Stimulated activated memory B cell treated with anti-CD40 and anti-IgM and Interleukin-4, amounts not matched to agents 10 μg/mL and 1 μg/mL and 100 μg/mL, for 72 hours (primary cell): ENCODE measurements at regions not wholly inside any gene's neighbourhood (a gene's known extent, or its start where the extent isn't known, plus 50 kb on each side); places are given as distances from the start of the nearest gene placed in this dataset.
"Not testable (repeated sequence)": the region's sequence is repeated elsewhere in the genome, so short reads cannot be mapped to it uniquely, and the experiment has no call there.

ENCODE experiments used
- ATAC-seq: fragments of 150-1000 bp; cut with Tn5 transposase; 2 replicates; pipeline ENCODE4 v1.10.0; 2021
- H3K27ac Mint-ChIP-seq: one replicate; pipeline ENCODE4 v1.8.0; 2022; ENCODE audit warnings: mild to moderate bottlenecking, mixed read lengths
- H3K27me3 Mint-ChIP-seq: one replicate; pipeline ENCODE4 v1.8.0; 2022; ENCODE audit warnings: mixed read lengths
- H3K36me3 Mint-ChIP-seq: one replicate; pipeline ENCODE4 v1.8.0; 2022; ENCODE audit warnings: mixed read lengths
- H3K4me1 Mint-ChIP-seq: one replicate; pipeline ENCODE4 v1.8.0; 2022; ENCODE audit warnings: mixed read lengths
- H3K4me3 Mint-ChIP-seq: one replicate; pipeline ENCODE4 v1.8.0; 2022; ENCODE audit warnings: mild to moderate bottlenecking, moderate library complexity, mixed read lengths
- H3K9me3 Mint-ChIP-seq: one replicate; pipeline ENCODE4 v1.8.0; 2022; ENCODE audit warnings: mixed read lengths

- ATAC-seq: peak; percentile 43
- Mint-ChIP-seq H3K36me3 (no peaks in the 10 kb centered on the region), H3K9me3 (peaks cover 3% of the 10 kb centered on the region), H3K4me3 (no peak overlapping the region), H3K4me1 (no peaks in the 10 kb centered on the region), H3K27ac (no peak overlapping the region), H3K27me3 (peaks cover 9% of the 10 kb centered on the region)
These were observed 168.5 kb upstream of the FER start for GRCh38 chr5:108579236-108579635.

- Mint-ChIP-seq H3K4me1 (no peaks in the 10 kb centered on the region), H3K27ac (no peak overlapping the region), H3K9me3 (peaks cover 5% of the 10 kb centered on the region), H3K27me3 (peaks cover 9% of the 10 kb centered on the region), H3K36me3 (no peaks in the 10 kb centered on the region), H3K4me3 (no peak overlapping the region)
- ATAC-seq: no peak
These were observed 168.9 kb upstream of the FER start for GRCh38 chr5:108578791-108579190.

GRCh38 chr5:108567429-108567828, 180.3 kb upstream of the FER start:
- H3K27ac Mint-ChIP-seq: no peak overlapping the region
- no peak for ATAC-seq
- no peaks in the 10 kb centered on the region for H3K4me1 Mint-ChIP-seq
- H3K36me3 Mint-ChIP-seq: no peaks in the 10 kb centered on the region
- H3K27me3 Mint-ChIP-seq: peaks cover 3% of the 10 kb centered on the region
- no peaks in the 10 kb centered on the region for H3K9me3 Mint-ChIP-seq
- H3K4me3 Mint-ChIP-seq: no peak overlapping the region

- H3K27ac Mint-ChIP-seq: no peak overlapping the region
- no peaks in the 10 kb centered on the region for H3K36me3 Mint-ChIP-seq
- no peaks in the 10 kb centered on the region for H3K4me1 Mint-ChIP-seq
- no peaks in the 10 kb centered on the region for H3K27me3 Mint-ChIP-seq
- H3K9me3 Mint-ChIP-seq: no peaks in the 10 kb centered on the region
- no peak overlapping the region for H3K4me3 Mint-ChIP-seq
- no peak for ATAC-seq
These were observed 182.5 kb upstream of the FBXL17 start for GRCh38 chr5:108564441-108564840.

GRCh38 chr5:108562205-108562454, 180.2 kb upstream of the FBXL17 start:
- H3K27ac Mint-ChIP-seq: no peak overlapping the region
- no peaks in the 10 kb centered on the region for H3K36me3 Mint-ChIP-seq
- H3K4me1 Mint-ChIP-seq: no peaks in the 10 kb centered on the region
- no peak overlapping the region for H3K4me3 Mint-ChIP-seq
- H3K27me3 Mint-ChIP-seq: no peaks in the 10 kb centered on the region
- H3K9me3 Mint-ChIP-seq: no peaks in the 10 kb centered on the region
- no peak for ATAC-seq

- no peaks in the 10 kb centered on the region for H3K9me3 Mint-ChIP-seq
These were observed 179.7 kb upstream of the FBXL17 start for GRCh38 chr5:108561416-108562204.

GRCh38 chr5:108560581-108560980, 178.7 kb upstream of the FBXL17 start:
- no peak overlapping the region for H3K4me3 Mint-ChIP-seq
- no peaks in the 10 kb centered on the region for H3K4me1 Mint-ChIP-seq
- no peak for ATAC-seq

More at GRCh38 chr5:108561416-108562204, 179.7 kb upstream of the FBXL17 start:
- no peak overlapping the region for H3K27ac Mint-ChIP-seq
- H3K4me1 Mint-ChIP-seq: no peaks in the 10 kb centered on the region
- no peak for ATAC-seq
- H3K4me3 Mint-ChIP-seq: no peak overlapping the region
- no peaks in the 10 kb centered on the region for H3K36me3 Mint-ChIP-seq
- H3K27me3 Mint-ChIP-seq: no peaks in the 10 kb centered on the region

GRCh38 chr5:108560166-108560565, 178.3 kb upstream of the FBXL17 start:
- Mint-ChIP-seq H3K4me3 (no peak overlapping the region), H3K27ac (no peak overlapping the region), H3K36me3 (no peaks in the 10 kb centered on the region), H3K9me3 (no peaks in the 10 kb centered on the region), H3K27me3 (peaks cover under 1% of the 10 kb centered on the region), H3K4me1 (no peaks in the 10 kb centered on the region)
- no peak for ATAC-seq

More at GRCh38 chr5:108560581-108560980, 178.7 kb upstream of the FBXL17 start:
- no peaks in the 10 kb centered on the region for H3K27me3 Mint-ChIP-seq
- no peak overlapping the region for H3K27ac Mint-ChIP-seq
- H3K36me3 Mint-ChIP-seq: no peaks in the 10 kb centered on the region
- H3K9me3 Mint-ChIP-seq: no peaks in the 10 kb centered on the region

GRCh38 chr5:108558840-108559239, 176.9 kb upstream of the FBXL17 start:
- H3K27me3 Mint-ChIP-seq, H3K9me3 Mint-ChIP-seq, H3K4me1 Mint-ChIP-seq, H3K4me3 Mint-ChIP-seq, H3K27ac Mint-ChIP-seq, H3K36me3 Mint-ChIP-seq, ATAC-seq: not testable (repeated sequence)

- not testable (repeated sequence) for H3K27me3 Mint-ChIP-seq, ATAC-seq, H3K4me1 Mint-ChIP-seq, H3K36me3 Mint-ChIP-seq, H3K27ac Mint-ChIP-seq, H3K9me3 Mint-ChIP-seq, H3K4me3 Mint-ChIP-seq
These were observed 176.2 kb upstream of the FBXL17 start for GRCh38 chr5:108558142-108558541.

- Mint-ChIP-seq H3K4me3 (no peak overlapping the region), H3K4me1 (no peaks in the 10 kb centered on the region), H3K27ac (no peak overlapping the region), H3K36me3 (no peaks in the 10 kb centered on the region), H3K27me3 (peaks cover 6% of the 10 kb centered on the region), H3K9me3 (no peaks in the 10 kb centered on the region)
- ATAC-seq: no peak
These were observed 175.8 kb upstream of the FBXL17 start for GRCh38 chr5:108557686-108558085.

GRCh38 chr5:108556441-108557145, 174.7 kb upstream of the FBXL17 start:
- H3K27ac Mint-ChIP-seq: no peak overlapping the region
- peaks cover 6% of the 10 kb centered on the region for H3K27me3 Mint-ChIP-seq
- no peaks in the 10 kb centered on the region for H3K36me3 Mint-ChIP-seq
- H3K4me1 Mint-ChIP-seq: no peaks in the 10 kb centered on the region
- H3K4me3 Mint-ChIP-seq: no peak overlapping the region
- no peak for ATAC-seq
- H3K9me3 Mint-ChIP-seq: no peaks in the 10 kb centered on the region

GRCh38 chr5:108548684-108549596, 167.0 kb upstream of the FBXL17 start:
- Mint-ChIP-seq H3K36me3 (no peaks in the 10 kb centered on the region), H3K27me3 (no peaks in the 10 kb centered on the region), H3K4me3 (no peak overlapping the region), H3K4me1 (no peaks in the 10 kb centered on the region), H3K27ac (no peak overlapping the region), H3K9me3 (no peaks in the 10 kb centered on the region)
- ATAC-seq: no peak

GRCh38 chr5:108546939-108547338, 165.0 kb upstream of the FBXL17 start:
- H3K4me1 Mint-ChIP-seq: no peaks in the 10 kb centered on the region
- no peak overlapping the region for H3K4me3 Mint-ChIP-seq
- H3K27me3 Mint-ChIP-seq: no peaks in the 10 kb centered on the region
- no peaks in the 10 kb centered on the region for H3K9me3 Mint-ChIP-seq
- H3K27ac Mint-ChIP-seq: no peak overlapping the region
- no peaks in the 10 kb centered on the region for H3K36me3 Mint-ChIP-seq
- ATAC-seq: no peak

GRCh38 chr5:108545301-108545700, 163.4 kb upstream of the FBXL17 start:
- H3K9me3 Mint-ChIP-seq: no peaks in the 10 kb centered on the region
- no peaks in the 10 kb centered on the region for H3K27me3 Mint-ChIP-seq
- H3K4me3 Mint-ChIP-seq: no peak overlapping the region
- no peaks in the 10 kb centered on the region for H3K36me3 Mint-ChIP-seq
- no peak for ATAC-seq
- H3K27ac Mint-ChIP-seq: no peak overlapping the region
- H3K4me1 Mint-ChIP-seq: no peaks in the 10 kb centered on the region
